ENCODE measurements at regions not wholly inside any gene's neighbourhood (a gene's known extent, or its start where the extent isn't known, plus 50 kb on each side); places are given as distances from the start of the nearest gene placed in this dataset.

- no peak for DNase-seq (ENCODE audit: low read depth in 4 of 4, low spot score in 3 of 4)
Observed at GRCh38 chr18:6465281-6465680, 50.6 kb upstream of the L3MBTL4 start.

- DNase-seq (ENCODE audit: low read depth in 4 of 4, low spot score in 3 of 4) = no peak
Observed at GRCh38 chr18:6476190-6476589, 61.5 kb upstream of the L3MBTL4 start.

GRCh38 chr18:6476880-6477279 is 62.2 kb upstream of the L3MBTL4 start:
- no peak for DNase-seq (ENCODE audit: low read depth in 4 of 4, low spot score in 3 of 4)

- DNase-seq (ENCODE audit: low read depth in 4 of 4, low spot score in 3 of 4) = no peak
Observed at GRCh38 chr18:6478121-6478520, 63.4 kb upstream of the L3MBTL4 start.

- no peak for DNase-seq (ENCODE audit: low read depth in 4 of 4, low spot score in 3 of 4)
Observed at GRCh38 chr18:6479699-6480098, 65.0 kb upstream of the L3MBTL4 start.

- peak; percentile 19 to 35 (median 30) for DNase-seq (ENCODE audit: low read depth in 4 of 4, low spot score in 3 of 4)
Observed at GRCh38 chr18:6482198-6482977, 67.7 kb upstream of the L3MBTL4 start.

GRCh38 chr18:6484659-6485058 is 69.9 kb upstream of the L3MBTL4 start:
- DNase-seq (ENCODE audit: low read depth in 4 of 4, low spot score in 3 of 4) = no peak

GRCh38 chr18:6486313-6486712 is 71.6 kb upstream of the L3MBTL4 start:
- no peak for DNase-seq (ENCODE audit: low read depth in 4 of 4, low spot score in 3 of 4)

GRCh38 chr18:6486764-6487426 is 72.2 kb upstream of the L3MBTL4 start:
- no peak for DNase-seq (ENCODE audit: low read depth in 4 of 4, low spot score in 3 of 4)

GRCh38 chr18:6487968-6488367 is 73.3 kb upstream of the L3MBTL4 start:
- no peak for DNase-seq (ENCODE audit: low read depth in 4 of 4, low spot score in 3 of 4)

- no peak for DNase-seq (ENCODE audit: low read depth in 4 of 4, low spot score in 3 of 4)
Observed at GRCh38 chr18:6488956-6489355, 74.2 kb upstream of the L3MBTL4 start.

- no peak for DNase-seq (ENCODE audit: low read depth in 4 of 4, low spot score in 3 of 4)
Observed at GRCh38 chr18:6489977-6490376, 75.3 kb upstream of the L3MBTL4 start.

- DNase-seq (ENCODE audit: low read depth in 4 of 4, low spot score in 3 of 4) = no peak
Observed at GRCh38 chr18:6493194-6493593, 78.5 kb upstream of the L3MBTL4 start.

GRCh38 chr18:6495536-6495935 is 80.8 kb upstream of the L3MBTL4 start:
- DNase-seq (ENCODE audit: low read depth in 4 of 4, low spot score in 3 of 4) = no peak

GRCh38 chr18:6497543-6497942 is 82.8 kb upstream of the L3MBTL4 start:
- DNase-seq (ENCODE audit: low read depth in 4 of 4, low spot score in 3 of 4) = no peak

GRCh38 chr18:6498289-6498856 is 83.7 kb upstream of the L3MBTL4 start:
- no peak for DNase-seq (ENCODE audit: low read depth in 4 of 4, low spot score in 3 of 4)

GRCh38 chr18:6504605-6505497 is 90.1 kb upstream of the L3MBTL4 start:
- DNase-seq (ENCODE audit: low read depth in 4 of 4, low spot score in 3 of 4) = no peak

- no peak for DNase-seq (ENCODE audit: low read depth in 4 of 4, low spot score in 3 of 4)
Observed at GRCh38 chr18:6505498-6505875, 90.8 kb upstream of the L3MBTL4 start.

- no peak for DNase-seq (ENCODE audit: low read depth in 4 of 4, low spot score in 3 of 4)
Observed at GRCh38 chr18:6509417-6509816, 94.7 kb upstream of the L3MBTL4 start.

- peak in 1 of 4 donors; percentile 10 for DNase-seq (ENCODE audit: low read depth in 4 of 4, low spot score in 3 of 4)
Observed at GRCh38 chr18:6509832-6510231, 95.1 kb upstream of the L3MBTL4 start.

- DNase-seq (ENCODE audit: low read depth in 4 of 4, low spot score in 3 of 4) = no peak
Observed at GRCh38 chr18:6520901-6521300, 106.2 kb upstream of the L3MBTL4 start.

Measured in right renal pelvis (tissue), 4 donors.